MG63 (cell line): ENCODE measurements at regions not wholly inside any gene's neighbourhood (a gene's known extent, or its start where the extent isn't known, plus 50 kb on each side); places are given as distances from the start of the nearest gene placed in this dataset.

Experiments used
- DNase-seq: peaks from one replicate; pipeline ENCODE4 v3.0.0-alpha.2; 2020
- H3K27me3 ChIP-seq: fragments of 250-450 bp; sonication (Bioruptor Pico); 2 replicates; pipeline ENCODE4 v1.5.1; 2020; ENCODE audit warnings: mild to moderate bottlenecking, moderate library complexity
- H3K36me3 ChIP-seq: fragments of 250-450 bp; sonication (Bioruptor Pico); 2 replicates; pipeline ENCODE4 v1.5.1; 2020; ENCODE audit warnings: mild to moderate bottlenecking, moderate library complexity
- H3K4me3 ChIP-seq: fragments of 250-450 bp; sonication (Bioruptor Pico); 2 replicates; pipeline ENCODE4 v1.5.1; 2020; ENCODE audit warnings: mild to moderate bottlenecking, moderate library complexity
- H3K9me3 ChIP-seq: fragments of 250-450 bp; sonication (Bioruptor Pico); 2 replicates; pipeline ENCODE4 v1.5.1; 2020; ENCODE audit warnings: mild to moderate bottlenecking, moderate library complexity

- Histone ChIP-seq H3K36me3 (no peaks in the 10 kb centered on the region), H3K9me3 (0 out of 2 replicates have a peak, but pooled peaks cover 7% of the 10 kb centered on the region), H3K4me3 (no peak overlapping the region), H3K27me3 (no peaks in the 10 kb centered on the region)
- DNase-seq, result no peak
Observed at GRCh38 chr17:71217769-71218168, 903.1 kb upstream of the SOX9 start.

- H3K9me3 ChIP-seq, result no peaks in the 10 kb centered on the region
- DNase-seq, result no peak
- H3K36me3 ChIP-seq, result no peaks in the 10 kb centered on the region
- no peak overlapping the region for H3K4me3 ChIP-seq
- H3K27me3 ChIP-seq, result no peaks in the 10 kb centered on the region
Observed at GRCh38 chr17:71224824-71225575, 895.8 kb upstream of the SOX9 start.

- Histone ChIP-seq H3K4me3 (no peak overlapping the region), H3K9me3 (no peaks in the 10 kb centered on the region)
Observed at GRCh38 chr17:71227841-71228240, 893.0 kb upstream of the SOX9 start.

GRCh38 chr17:71229070-71229469 is 891.8 kb upstream of the SOX9 start:
- Histone ChIP-seq H3K9me3 (no peaks in the 10 kb centered on the region), H3K4me3 (no peak overlapping the region), H3K36me3 (no peaks in the 10 kb centered on the region), H3K27me3 (no peaks in the 10 kb centered on the region)
- DNase-seq, result peak; percentile 39

More at GRCh38 chr17:71227841-71228240, 893.0 kb upstream of the SOX9 start:
- H3K36me3 ChIP-seq, result no peaks in the 10 kb centered on the region
- H3K27me3 ChIP-seq, result no peaks in the 10 kb centered on the region
- no peak for DNase-seq

DNA sequence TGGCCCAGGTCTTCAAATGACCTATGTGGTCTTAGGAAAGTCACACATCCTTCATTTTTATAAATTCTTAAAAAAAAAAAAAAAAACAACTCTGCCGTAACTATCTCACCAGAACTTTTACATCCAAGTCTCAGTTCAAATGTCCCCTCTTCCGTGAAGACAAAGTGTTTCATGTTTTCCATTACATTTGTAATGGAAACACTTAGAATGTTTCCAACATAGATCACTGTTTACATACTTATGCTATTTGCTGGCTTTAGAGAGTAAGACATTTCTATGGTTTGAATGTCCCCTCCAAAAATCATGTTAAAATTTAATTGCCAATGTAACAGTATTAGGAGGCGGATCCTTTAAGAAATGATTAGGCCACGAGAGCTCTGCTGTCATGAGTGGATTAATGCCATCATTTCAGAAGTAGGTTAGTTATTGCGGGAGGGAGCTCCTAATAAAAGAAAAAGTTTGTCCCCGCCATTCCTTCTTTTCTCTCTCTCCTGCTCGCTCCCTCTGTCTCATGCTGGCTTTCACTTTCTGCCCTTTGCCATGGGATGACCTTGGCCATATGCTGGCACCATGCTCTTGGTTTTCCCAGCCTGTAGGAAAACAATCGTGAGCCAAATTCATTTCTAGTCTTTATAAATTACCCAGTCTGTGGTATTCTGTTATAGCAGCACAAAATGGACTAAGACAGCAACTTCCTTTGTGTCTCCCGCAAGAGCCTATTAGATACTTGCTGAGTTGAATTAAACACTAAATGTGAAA is 887.8 kb upstream of the SOX9 start:
- no peaks in the 10 kb centered on the region for H3K36me3 ChIP-seq
- DNase-seq, result no peak
- no peak overlapping the region for H3K4me3 ChIP-seq

GRCh38 chr17:71234349-71234748 is 886.5 kb upstream of the SOX9 start:
- H3K27me3 ChIP-seq, result no peaks in the 10 kb centered on the region
- no peak overlapping the region for H3K4me3 ChIP-seq
- DNase-seq, result no peak

More for the DNA sequence above, 887.8 kb upstream of the SOX9 start:
- Histone ChIP-seq H3K9me3 (no peaks in the 10 kb centered on the region), H3K27me3 (no peaks in the 10 kb centered on the region)

DNA sequence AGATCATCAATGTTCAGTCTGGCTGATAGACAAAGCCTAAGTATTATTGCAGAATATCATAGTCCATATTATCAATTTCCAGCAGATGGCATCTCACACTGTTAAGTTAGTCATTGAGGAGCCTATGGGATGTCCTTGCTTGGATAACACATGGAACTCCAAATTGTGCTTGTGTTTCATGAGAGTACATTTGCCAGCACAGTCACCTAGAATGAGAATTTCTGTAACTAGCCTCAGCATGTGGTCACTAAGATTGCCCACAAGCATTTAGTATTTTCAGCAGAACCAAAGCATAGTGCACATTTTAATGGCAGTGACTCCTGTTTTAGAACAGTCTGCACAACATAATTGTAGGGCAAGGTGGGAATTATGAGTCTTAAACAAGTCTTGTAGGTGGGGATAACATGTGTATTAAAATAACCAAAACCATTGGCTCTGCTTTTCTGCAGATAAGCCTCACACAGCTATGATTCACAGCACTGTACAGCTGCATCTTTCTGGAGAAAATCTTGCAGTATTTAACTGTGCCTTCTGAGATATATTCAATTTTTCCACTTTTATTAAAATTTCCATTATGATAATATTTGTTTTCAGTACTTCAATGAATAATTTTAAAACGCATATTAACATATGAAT is 882.8 kb upstream of the SOX9 start:
- DNase-seq, result no peak
- no peaks in the 10 kb centered on the region for H3K27me3 ChIP-seq
- H3K36me3 ChIP-seq, result no peaks in the 10 kb centered on the region
- H3K4me3 ChIP-seq, result no peak overlapping the region
- no peaks in the 10 kb centered on the region for H3K9me3 ChIP-seq

More at GRCh38 chr17:71234349-71234748, 886.5 kb upstream of the SOX9 start:
- Histone ChIP-seq H3K36me3 (no peaks in the 10 kb centered on the region), H3K9me3 (no peaks in the 10 kb centered on the region)

GRCh38 chr17:71247441-71248015 is 873.3 kb upstream of the SOX9 start:
- Histone ChIP-seq H3K36me3 (no peaks in the 10 kb centered on the region), H3K27me3 (no peaks in the 10 kb centered on the region), H3K4me3 (no peak overlapping the region), H3K9me3 (no peaks in the 10 kb centered on the region)
- no peak for DNase-seq

DNA sequence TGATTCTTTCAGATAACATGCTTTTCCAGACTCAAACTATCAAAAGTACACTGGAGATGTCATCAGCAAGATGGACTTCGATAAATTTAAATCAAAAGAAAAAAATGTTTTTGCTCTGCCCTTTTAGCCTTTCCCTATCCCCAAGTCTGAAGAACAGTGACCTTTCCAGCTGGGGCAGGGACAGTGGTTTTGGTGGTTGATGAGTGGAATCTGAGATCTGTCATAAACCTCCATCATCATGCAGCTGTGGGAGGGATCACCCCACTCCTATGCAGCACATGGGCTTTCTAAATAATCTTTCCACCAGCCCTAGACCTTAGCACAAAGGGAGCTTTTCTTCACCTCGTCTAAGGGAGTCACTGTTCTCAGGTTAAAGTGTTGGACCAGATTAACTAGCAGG is 869.5 kb upstream of the SOX9 start:
- no peaks in the 10 kb centered on the region for H3K36me3 ChIP-seq
- no peaks in the 10 kb centered on the region for H3K9me3 ChIP-seq
- DNase-seq, result no peak
- H3K27me3 ChIP-seq, result no peaks in the 10 kb centered on the region
- H3K4me3 ChIP-seq, result no peak overlapping the region

DNA sequence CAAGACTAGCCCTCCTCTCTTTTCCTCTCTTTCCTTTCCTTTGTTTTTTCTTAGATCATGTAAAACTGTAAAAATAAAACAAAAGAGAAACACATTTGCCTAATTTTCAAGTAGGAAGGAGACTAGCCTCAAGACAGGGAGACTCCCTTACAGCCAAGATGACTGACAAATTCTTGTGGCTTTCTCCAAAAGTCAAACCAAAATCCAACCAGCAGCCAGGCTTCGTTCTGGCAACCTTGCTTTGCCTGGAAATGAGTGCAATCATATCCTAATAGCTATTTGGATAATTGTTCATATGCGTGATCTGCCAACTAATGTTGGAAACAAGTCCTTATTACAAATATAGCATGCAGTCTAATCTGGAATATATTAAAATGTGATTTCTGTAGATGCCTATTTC is 868.9 kb upstream of the SOX9 start:
- DNase-seq, result peak; percentile 62
- H3K4me3 ChIP-seq, result no peak overlapping the region

DNA sequence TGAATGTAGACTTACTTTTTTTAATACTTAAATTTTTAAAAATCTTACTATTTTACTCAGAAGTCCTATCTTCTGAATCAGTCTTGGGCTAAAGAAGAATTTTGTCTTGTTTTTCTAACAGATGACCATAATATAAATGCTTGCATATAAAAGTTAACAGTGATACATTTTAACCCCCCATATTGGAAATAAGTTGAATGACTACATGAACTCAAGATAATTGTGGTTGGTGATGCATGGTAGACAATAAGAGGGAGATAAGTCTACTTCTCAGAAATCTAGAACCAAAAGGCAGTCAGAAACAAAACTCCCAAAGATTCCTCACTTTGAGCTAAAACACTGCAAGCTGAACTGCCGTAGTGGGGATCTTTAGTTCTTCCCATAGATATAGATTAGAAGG is 868.4 kb upstream of the SOX9 start:
- no peaks in the 10 kb centered on the region for H3K36me3 ChIP-seq
- no peaks in the 10 kb centered on the region for H3K9me3 ChIP-seq
- no peak for DNase-seq
- no peak overlapping the region for H3K4me3 ChIP-seq
- no peaks in the 10 kb centered on the region for H3K27me3 ChIP-seq

More for the DNA sequence above, 868.9 kb upstream of the SOX9 start:
- Histone ChIP-seq H3K27me3 (no peaks in the 10 kb centered on the region), H3K36me3 (no peaks in the 10 kb centered on the region), H3K9me3 (no peaks in the 10 kb centered on the region)

- Histone ChIP-seq H3K9me3 (no peaks in the 10 kb centered on the region), H3K4me3 (no peak overlapping the region)
- DNase-seq, result no peak
Observed at GRCh38 chr17:71257096-71257495, 863.7 kb upstream of the SOX9 start.

DNA sequence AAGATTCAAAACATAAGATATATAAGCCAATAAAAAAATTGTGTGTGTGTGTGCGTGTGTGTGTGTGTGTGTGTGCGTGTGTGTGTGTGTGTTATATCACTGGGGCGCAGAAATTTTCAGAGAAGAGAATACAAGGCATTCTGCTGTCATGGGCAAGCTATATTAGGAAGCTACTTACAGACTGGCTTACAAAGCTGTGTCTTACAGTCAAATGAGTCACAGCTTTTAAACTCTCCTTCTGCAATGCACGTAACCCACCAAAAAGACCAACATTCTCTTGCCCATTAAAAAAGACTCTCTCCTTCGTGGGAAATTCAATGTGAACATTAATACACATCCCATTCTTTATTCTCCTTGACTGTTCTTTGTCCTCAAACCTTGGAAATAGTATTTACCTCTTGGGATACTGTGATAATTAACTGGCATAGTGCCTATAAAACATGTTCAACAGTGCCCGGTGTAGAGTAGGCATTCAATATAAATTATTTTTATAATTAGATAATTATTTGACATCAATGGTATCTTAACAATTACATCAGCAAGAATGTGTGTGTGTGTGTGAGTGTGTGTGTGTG is 860.4 kb upstream of the SOX9 start:
- no peak overlapping the region for H3K4me3 ChIP-seq
- no peak for DNase-seq
- no peaks in the 10 kb centered on the region for H3K36me3 ChIP-seq
- H3K9me3 ChIP-seq, result no peaks in the 10 kb centered on the region
- H3K27me3 ChIP-seq, result no peaks in the 10 kb centered on the region

More at GRCh38 chr17:71257096-71257495, 863.7 kb upstream of the SOX9 start:
- H3K27me3 ChIP-seq, result no peaks in the 10 kb centered on the region
- no peaks in the 10 kb centered on the region for H3K36me3 ChIP-seq

DNA sequence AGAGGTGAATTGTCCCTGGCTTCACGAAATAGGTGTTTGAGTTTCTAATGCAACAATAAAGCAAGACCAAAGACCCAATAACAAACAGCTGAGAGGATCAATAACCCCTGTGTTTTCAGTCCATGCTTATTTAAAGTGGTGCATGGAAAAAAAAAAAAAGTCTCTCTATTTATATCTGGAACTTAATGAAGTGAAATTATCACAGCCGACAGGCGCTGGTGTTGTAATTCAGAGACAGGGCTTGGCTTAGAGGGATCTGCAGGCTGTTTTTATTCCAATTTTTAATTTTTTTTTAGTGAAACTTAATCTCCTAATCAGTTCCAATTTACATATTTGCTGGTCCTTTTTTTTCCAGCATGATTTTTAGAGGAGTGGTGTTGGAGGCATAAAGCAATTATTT is 858.2 kb upstream of the SOX9 start:
- Histone ChIP-seq H3K27me3 (no peaks in the 10 kb centered on the region), H3K36me3 (no peaks in the 10 kb centered on the region), H3K4me3 (no peak overlapping the region), H3K9me3 (peaks cover 2% of the 10 kb centered on the region)
- DNase-seq, result no peak

GRCh38 chr17:71267668-71268067 is 853.2 kb upstream of the SOX9 start:
- Histone ChIP-seq H3K4me3 (no peak overlapping the region), H3K9me3 (peaks cover 4% of the 10 kb centered on the region), H3K36me3 (no peaks in the 10 kb centered on the region), H3K27me3 (no peaks in the 10 kb centered on the region)
- DNase-seq, result no peak

DNA sequence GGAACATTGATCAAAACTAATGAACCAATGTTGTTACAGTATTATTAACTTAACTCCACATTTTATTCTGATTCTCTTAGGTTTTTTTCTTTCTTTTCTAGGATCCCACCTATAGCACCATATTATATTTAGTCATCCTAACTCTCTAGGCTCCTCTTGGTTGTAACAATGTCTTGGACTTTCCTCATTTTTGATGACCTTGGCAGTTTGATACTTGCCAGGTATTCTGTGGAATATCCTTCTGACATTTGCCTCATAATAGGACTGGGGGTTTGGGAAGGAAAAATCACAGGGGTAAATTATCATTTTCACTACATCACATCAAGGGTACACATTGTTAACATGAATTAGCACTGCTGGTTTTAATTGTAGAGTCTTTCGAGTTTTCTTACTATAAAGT is 851.6 kb upstream of the SOX9 start:
- H3K36me3 ChIP-seq, result no peaks in the 10 kb centered on the region
- no peaks in the 10 kb centered on the region for H3K27me3 ChIP-seq
- H3K4me3 ChIP-seq, result no peak overlapping the region
- H3K9me3 ChIP-seq, result peaks cover 4% of the 10 kb centered on the region
- no peak for DNase-seq

DNA sequence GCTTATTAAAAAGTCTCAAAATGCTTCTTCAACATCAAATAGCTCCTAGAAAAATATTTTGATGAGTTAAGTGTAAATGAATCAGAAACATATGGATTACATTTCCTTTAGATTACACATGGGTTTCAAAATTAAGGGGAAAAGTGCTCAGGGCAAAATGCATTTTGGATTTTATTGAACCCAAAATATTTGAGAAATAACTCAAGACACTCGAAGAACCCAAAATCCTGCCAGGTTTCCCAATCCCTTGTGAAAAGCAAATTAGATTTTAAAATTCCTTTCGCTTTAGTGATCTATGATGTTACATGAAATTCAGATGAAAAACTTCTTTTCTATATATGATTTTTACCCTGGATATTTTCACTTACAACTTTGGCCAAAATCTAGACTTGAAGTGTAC is 847.4 kb upstream of the SOX9 start:
- Histone ChIP-seq H3K9me3 (no peaks in the 10 kb centered on the region), H3K4me3 (no peak overlapping the region)
- DNase-seq, result no peak

More for the DNA sequence above, 847.4 kb upstream of the SOX9 start:
- Histone ChIP-seq H3K36me3 (no peaks in the 10 kb centered on the region), H3K27me3 (no peaks in the 10 kb centered on the region)
